Mucosa of gallbladder (tissue), 1 donor: ENCODE measurements at regions not wholly inside any gene's neighbourhood (a gene's known extent, or its start where the extent isn't known, plus 50 kb on each side); places are given as distances from the start of the nearest gene placed in this dataset.

Experiments used
- DNase-seq: peaks from one replicate; pipeline ENCODE4 v3.0.0-alpha.2; 2020; ENCODE audit warnings: low spot score
- donor health status: DM: no; HTN: no; CAD: no.

DNA sequence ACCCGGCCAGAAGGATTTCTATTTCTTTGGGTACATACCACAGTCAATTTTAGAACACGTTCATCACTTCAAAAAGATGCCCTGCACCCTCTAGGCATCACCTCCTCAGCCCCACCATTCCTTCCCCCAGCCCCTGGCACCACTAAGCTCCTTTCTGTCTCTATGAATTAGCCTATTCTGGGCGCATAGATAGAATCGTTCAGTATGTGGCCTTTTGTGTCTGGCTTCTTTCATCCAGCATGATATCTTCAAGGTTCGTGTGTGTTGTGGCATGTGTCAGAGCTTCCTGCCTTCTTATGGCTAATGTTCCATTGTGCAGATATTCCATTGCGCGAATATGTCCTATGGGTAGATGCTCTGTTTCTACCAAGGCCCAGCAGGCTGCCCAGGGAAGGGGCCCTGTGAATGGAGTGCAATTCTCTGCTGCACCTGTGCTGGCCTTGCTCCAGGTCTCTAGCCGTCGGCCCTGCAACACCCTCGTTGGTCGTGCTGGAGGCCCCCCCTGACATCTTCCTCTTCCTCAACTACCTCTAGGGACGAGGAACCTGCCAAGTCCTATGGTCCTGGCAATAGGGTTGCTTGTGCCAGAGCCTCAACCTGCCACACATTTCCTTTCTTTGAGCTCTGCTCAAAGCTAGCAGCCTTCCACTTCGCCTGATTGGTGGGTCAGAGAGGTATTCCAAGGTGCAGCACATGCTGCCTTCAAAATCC, 113.5 kb downstream of the RIPK4 start:
- DNase-seq: no peak

DNA sequence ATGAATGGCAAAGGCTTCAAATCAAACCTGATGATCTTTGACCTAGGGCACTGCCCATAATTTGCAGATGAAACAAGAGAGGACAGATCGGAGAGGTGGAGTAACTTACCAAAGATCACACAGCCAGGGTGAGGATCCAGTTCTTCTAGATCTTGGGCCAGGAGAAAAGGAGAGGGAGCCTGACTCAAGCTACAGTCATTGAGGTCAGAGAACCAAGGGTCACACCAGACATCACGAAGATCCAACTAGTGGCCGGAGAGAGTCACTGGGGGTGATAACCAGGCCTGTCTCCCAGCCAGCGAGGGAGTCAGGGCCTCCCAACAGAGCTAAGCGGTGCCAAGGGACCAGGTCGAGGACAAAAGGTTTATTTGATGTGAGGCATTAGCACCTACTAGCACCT, 115.0 kb downstream of the RIPK4 start:
- DNase-seq: no peak

DNA sequence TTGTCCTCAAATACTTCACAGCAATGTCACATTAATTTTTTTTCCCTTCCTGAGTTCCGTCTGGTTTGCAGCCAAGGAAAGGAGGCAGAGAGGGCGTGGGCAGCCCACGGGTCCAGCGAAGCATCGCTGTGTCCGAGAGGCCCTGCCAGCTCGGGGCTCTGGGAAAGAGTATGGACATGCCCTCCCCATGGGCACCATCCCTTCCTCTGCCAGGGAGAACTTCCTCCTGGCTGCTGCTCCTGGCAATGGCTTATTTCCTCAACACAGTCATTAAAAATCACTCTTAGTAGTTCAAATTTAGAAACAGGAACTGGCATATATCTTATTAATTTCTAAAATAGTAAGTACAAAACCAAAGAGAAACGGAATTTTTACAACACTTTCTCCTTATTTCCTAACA, 115.4 kb downstream of the RIPK4 start:
- no peak for DNase-seq

DNA sequence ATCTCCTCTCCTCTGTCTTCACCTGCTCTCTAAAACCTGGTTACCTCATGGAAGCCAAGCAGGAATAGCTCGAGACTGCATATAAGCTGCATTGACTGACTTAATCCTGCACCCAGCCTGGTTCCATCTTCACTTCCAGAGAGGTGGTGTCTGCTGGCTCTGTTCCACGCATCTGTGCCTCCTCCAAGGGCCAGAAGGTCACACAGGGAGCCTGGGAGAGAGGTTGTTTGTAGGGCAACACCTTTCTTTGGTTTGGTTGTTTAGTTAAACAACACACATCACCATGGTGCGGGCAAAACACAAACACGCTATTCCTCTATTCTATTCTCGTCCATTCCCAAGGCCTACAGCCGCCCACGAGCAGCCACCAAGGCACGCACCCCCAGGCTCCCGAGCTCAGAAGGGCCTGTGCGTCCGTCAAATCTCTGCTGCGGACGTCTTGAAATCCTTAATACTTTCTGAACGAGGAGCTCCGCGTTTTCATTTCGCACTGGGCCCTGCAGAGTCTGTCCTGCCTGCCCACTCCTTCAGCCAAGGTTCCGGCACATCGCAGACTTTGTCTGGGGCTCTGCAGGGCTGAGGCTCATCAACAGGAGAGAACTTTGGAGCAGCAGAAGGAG, 116.2 kb downstream of the RIPK4 start:
- no peak for DNase-seq

DNA sequence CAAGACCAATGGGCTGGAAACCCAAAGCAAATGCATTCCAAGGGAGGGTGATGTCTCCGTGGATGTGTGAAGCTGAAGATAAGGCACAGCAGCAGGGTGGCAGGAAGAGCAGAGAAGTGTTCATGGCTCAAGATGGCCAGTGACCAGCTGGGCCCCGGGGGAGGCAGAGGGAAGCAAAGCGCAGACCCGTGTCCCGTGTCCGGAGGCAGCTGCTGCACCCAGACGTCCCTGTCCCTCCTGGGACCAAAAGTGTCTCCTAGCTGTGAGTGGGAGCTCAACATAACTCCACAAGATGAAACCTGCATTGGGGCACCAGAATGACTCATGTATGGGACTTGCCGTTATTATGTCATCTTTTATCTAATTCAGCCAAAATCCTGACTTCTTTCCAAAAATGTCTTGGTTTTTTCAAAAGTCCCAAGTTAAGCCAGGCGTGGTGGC, 118.2 kb downstream of the RIPK4 start:
- DNase-seq: no peak

DNA sequence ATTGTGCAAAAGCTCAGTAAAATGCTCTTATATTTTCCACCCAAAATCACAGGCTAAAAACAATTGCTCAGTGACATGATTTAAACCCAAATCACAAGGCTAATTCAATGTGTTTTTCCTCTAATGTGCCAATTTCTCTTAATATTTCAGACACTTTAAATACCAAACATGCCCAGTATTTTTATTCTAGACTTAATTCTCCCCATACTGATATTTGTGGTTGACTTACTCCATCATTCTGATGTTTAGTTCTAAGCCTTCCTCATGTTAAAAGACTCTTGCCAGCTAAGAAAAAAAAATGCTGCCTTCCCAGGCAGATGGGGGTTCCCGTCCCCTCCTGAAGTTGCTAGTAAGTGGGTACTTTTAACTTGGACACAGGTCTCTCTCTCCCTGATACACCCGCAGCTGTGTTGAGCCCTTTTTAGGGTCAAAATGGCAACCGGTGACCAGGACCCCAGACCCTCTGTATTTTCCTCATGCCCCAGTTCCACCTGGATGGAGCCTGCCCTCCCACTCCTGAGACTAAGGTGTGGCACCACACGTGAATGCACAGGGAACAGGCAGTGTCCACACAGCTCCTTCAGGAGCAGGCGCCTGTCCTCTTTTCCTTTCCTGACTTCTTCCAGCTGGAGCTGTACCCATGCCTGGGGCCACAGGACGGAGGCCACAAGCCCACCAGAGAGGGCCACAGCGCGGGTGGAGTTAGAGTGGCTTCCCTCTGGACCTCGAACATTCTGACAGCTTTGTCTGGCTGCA, 118.9 kb downstream of the RIPK4 start:
- DNase-seq: no peak

DNA sequence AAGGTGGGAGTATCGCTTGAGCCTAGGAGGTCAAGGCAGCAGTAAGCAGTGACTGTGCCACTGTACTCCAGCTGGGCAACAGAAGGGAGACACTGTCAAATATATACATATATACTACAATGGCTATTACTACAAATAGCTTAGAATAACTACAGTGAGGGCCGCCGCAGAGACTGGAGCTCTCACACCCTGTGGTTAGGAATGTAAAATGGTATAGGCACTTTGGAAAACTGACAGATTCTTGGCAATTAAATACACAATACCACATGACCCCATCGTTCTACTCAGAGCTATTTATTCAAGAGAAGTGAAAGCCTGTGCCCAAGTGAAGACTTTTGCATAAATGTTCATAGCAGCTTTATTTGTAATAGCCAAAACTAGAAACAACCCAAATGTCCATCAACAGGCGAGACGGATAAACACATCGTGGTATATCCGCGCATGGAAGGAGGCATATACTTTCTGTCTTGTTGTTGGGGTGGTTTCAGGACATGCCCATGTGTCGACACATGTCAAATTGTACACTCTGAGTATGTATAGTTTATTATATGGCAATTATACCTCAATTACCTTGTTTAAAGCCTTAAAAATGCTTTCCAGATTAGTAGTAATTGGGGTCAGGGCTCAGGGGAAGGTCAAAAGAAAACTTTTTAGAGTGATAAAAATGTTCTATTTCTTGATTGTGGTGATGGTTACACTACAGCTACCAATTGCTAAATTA, 123.4 kb downstream of the RIPK4 start:
- no peak for DNase-seq

DNA sequence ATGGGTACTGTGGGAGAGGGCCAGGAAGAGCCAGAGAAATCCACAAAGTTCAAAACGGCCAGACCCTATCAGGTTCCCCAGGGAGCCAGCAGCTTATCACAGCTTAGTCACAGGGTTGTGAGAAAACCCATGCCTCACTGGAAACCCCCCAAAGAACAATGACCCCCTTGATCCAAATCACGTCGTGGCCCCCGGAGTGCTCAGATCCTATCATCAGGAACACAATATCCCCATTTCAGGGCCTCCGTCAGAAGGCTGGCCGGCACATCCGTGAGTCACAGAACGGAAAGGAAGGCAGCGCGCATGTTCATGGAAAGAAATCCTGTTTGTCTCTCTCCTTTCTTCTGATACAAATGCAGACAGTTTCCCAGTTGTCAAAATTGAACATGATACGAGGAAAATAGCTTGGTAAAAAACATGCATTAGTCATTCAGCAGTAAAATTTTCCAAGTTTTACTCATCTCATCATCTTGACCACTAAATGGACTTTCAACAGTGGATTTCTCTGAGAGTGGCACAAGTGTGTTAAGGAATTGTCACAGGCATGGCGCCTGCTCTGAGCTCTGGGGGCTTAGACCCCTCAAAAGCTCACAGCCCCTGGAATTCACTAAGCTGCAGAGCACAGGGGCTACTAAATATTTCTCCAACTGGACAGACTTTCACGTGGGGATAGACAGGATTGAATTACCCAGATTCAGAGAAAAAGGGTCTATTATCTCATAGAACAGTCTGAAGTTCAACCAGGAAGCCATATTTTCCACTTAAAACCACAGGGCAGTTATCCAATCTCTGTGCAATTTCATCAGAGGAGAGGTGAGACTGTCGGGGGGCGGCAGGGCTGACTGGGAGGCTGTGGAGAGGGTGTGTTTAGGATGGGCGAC, 124.8 kb downstream of the RIPK4 start:
- DNase-seq: peak; percentile 17

DNA sequence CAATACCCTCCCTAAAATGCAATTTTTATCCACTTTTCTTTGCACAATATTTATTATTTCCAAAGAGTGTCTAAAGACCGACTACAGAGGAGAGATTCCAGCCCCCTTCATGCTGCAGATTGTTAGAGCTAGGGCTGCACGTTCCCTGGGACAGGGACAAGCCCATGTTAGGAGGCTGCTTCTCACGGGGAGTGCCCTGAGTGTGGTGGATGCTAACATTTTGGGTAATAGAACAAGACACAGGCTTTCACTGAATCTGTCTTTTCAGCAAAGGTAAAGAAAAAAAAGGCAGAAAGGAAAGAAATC, 125.4 kb downstream of the RIPK4 start:
- DNase-seq: no peak

DNA sequence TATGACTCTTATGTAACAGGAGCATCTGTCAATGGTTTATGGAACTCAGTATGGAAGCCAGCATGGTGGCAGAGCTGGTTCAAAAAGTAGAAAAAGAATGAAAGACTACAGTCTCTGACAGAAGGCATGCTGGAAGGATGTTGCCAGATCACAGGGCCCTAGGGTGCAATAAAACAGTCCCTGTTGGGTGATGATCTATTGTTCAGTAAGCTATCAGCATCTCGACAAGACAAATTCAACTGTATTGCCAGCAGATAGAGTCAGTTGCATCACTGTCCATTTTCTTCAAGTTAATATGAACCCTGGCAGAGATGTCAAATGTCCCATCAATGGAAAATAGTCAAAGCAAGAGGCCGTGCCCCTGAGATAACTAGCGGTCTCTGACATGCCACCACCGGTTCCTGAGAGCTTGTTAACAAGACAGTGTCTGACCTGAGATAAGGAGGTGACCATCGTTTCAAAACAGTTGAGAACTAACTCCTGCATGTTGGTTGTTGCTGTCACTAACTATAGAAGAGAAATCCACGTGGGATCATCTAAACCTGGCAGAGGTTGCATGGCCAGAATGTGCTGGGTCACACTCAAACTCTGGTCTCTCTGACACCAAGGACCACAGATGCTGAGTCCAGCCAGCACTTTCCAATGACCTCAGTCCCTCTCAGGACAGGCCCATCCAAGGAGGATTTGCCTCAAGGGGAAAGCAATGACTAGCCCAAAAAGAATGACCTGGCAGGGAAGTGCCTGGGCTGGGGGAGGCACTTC, 125.9 kb downstream of the RIPK4 start:
- DNase-seq: no peak

DNA sequence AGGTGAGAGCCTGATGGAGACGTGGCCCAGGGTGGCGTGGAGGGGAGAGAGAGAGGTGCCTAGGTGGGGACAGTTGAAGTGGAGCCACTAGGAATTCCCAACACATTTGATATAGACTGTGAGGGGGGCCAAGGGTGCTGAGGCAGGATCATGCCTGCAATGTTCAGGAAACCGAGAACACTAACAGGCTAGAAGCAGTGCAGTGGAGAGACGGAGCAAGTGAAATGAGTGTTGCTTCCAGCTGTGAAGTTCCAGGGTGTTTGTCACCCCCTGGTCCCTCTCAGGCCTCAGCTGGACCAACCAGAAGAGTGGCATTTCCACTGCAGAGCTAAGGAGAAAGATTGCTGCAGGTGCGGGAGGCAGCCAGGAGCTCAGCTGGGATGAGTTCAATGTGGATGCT, 127.1 kb downstream of the RIPK4 start:
- no peak for DNase-seq

DNA sequence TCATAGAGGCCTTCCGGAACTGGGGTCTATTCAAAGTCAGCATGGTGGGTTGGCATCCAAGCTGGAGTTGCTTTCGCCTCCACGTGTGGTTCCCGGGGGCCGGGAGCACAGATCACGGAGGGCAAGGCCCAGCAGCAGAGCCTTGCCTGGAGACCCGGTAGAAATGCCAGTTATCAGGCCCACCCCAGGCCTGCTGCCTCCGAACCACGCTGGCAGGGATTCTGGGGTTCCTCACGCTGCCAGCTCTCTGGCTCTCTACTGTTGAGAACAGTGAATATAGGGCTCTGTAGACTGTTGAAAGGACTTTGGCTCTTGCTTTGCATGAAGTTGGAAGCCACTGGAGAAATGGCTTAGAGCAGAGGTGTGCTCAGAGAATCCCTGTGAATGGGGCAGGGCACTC, 127.5 kb downstream of the RIPK4 start:
- no peak for DNase-seq

DNA sequence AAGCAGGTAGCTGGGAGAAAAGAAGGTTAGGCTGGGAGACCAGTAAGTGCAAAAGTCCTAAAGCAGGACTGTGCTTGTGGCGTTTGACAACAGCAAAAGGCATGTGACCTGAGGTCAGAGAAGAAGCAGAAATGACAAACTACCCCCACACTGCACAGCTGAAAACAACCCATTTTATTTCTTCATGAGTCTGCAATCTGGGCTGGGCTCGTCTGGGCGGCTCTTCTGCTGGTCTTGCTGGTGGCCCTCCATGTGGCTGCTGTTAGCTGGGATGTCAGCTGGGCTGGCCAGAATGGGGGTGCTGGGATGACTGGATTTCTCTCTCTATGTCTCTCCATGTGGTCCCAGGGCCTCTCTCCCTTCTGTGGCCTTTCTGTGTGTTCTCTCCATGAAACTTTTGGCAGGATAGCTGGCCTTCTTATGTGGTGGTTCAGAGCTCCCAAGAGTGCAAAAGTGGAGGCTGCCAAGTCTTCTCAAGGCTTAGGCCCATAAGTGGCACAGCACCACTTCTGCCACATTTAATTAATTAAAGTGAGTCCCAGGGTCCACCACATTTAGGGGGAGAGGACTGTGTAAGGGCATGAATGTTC, 128.6 kb downstream of the RIPK4 start:
- DNase-seq: no peak

DNA sequence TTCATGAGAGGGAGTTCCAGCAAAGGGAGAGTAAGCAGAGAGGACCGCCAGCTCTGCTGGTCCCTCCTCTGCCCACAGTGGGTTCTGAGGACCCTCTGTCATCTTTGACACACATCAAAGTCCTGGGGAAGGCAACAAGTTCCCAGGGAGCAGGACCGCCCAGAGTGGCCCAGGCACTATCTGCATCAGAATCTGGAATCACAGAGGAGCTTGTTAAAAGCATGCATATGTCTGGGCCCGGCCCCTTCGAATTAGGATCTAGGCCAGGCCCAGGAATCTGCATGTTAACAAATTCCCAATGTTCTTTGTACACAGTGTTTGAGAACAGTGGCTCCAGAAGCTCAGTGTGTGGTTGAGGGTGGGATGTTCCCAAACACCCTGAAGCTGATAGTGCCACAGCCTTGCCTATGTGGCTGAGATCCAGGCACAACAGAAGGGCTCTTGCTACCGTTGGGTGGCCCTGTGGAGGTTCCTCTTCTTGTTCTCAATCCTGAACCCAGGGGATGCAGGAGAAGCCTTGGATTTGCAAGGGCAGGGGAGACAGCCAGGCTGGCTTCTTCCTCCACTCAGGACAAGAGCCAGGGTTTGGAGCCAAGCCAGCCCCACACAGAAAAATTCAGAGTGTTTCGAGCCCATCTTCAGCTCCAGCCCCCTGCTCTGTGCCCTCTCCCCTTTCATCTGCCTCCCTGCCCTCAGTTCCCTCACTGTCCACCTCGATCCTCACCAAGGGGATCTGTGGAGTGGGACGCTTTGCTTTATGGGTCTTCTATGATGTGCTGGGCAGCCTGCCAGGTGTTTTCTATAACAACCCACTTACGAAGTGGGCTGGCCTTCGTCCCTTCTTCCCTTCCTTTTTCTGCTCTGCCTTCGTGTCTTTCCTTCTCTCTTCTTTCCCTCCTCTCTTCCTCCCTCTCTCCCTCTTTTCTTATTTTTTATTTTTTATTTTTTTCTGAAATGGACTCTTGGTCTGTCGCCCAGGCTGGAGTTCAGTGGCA, 129.0 kb upstream of the TMPRSS2 start:
- no peak for DNase-seq

DNA sequence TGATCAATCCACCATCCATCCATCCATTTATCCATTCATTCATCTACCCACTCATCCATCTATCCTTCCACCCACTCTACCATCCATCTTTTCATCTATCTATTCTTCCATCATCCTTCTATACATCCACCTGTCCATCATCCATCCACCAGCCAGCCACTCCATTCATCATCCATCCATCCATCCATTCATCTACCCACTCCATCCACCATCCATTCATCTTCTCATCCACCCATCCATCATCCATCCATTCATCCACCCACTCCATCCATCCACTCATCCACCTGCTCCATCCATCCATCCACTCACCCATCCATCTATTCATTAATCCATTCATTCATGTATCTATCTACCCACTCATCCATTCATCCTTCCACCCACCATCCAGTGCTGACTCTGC, 127.9 kb upstream of the TMPRSS2 start:
- no peak for DNase-seq

DNA sequence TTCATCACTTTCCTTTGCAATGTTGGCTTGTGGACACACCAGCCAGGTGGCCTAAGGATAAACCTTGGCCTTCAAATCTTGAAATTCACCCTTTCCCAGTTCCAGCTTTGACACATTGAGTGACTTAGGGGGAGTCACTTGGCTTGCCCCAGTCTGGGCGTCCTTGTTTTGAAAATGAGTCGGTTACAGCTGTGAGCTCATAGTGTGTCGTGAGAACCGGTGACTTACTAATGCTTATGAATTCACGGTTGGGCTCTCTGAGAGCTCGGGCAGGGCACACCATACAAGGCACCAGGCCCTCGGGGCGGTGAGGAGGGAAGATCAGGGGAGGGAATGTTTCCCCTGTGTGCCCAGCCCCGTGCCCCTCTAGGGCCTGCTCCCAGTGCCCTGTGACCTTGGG, 126.9 kb upstream of the TMPRSS2 start:
- no peak for DNase-seq

DNA sequence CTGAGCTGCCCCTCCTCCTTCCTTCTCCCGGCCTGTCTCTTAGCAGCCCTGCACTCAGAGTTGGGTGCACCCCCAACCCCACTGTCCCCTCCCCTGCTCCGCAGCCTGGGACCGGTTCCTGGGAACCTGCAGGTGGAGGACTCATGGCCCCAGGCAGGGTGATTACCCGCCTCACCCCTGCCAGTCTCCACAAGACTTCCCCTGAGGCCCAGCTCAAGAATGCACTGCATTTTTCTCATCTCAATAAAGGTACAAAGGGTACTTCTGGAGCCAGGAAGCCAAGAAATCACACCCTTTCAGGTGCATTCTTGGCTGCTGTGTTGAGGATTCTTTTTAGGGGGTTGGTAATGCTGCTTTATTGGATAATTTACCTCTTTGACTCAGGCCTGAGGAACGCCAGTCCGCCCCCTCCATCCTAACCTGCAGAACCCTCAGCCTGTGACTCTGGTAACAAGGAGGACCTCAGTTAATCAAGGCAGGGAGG, 126.3 kb upstream of the TMPRSS2 start:
- DNase-seq: peak; percentile 70

DNA sequence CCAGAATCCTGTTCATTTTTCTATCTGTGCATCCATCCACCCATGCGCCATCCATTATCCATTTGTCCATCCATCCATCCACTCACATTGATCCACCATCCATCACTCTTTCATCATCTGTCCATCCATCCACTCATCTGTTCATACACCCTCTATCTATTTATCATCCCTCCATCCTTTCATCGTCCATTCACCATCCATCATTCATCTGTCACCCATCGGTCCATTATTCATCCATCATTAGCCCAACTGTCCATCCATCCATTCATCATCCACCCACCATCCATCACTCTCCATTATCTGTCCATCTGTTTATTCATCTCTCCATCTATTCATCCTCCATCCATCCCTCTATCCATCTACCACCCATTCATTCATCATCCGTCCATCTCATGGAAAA, 125.7 kb upstream of the TMPRSS2 start:
- no peak for DNase-seq
